HepG2 (cell line): ENCODE measurements at regions not wholly inside any gene's neighbourhood (a gene's known extent, or its start where the extent isn't known, plus 50 kb on each side); places are given as distances from the start of the nearest gene placed in this dataset.

ENCODE experiments used
- ATAC-seq: fragments of 200-7000 bp; cut with Tn5 transposase; 3 replicates; pipeline ENCODE4 v1.9.1; 2020; ENCODE audit warnings: mild to moderate bottlenecking, moderate library complexity
- BruUV-seq: library from RNA; stranded (reverse); fragments of 400-500 nt; replicated peaks from 2 replicates; lab custom pipeline; 2021; lab: Mats Ljungman, UMichigan
- CTCF ChIA-PET: fragments of 300-600 bp; formaldehyde crosslinking; extraction: SDS; loops from one replicate; lab custom pipeline; 2021; ENCODE audit warnings: low total read pairs, inconsistent platforms, low intra/inter-chr PET ratio; lab: Yijun Ruan, JAX
- POLR2A ChIA-PET: fragments of 350-600 bp; sonication (Branson Sonifier 250); formaldehyde crosslinking; loops from one replicate; lab custom pipeline; 2020; ENCODE audit warnings: antibody characterized with exemption, inconsistent platforms; lab: Yijun Ruan, JAX
- DNase-seq: peaks from one replicate; pipeline ENCODE4 v3.0.0-alpha.2; 2015; ENCODE audit warnings: low spot score
- FAIRE-seq: peaks from 3 replicates; lab custom pipeline; 2011; peaks lifted over from hg19 to GRCh38; lab: Jason Lieb, UNC
- H2AFZ ChIP-seq: one replicate; pipeline ENCODE4 v1.6.1; 2011; ENCODE audit warnings: low read length, inconsistent platforms
- H3K27ac ChIP-seq: fragments of 300-600 bp; 3 replicates; pipeline ENCODE4 v1.8.0; 2011; ENCODE audit warnings: mixed run types, mild to moderate bottlenecking, mixed read lengths, low read length, inconsistent platforms; ENCODE audit not compliant: insufficient read depth; ENCODE audit errors: extremely low read length
- H3K27me3 ChIP-seq, 2 experiments: fragments of 200-600 bp in 1 of 2; 2 replicates in 1 of 2; 3 replicates in 1 of 2; pipeline versions ENCODE4 v1.6.0 to v1.8.0; 2011; ENCODE audit warnings: low read length in 2 of 2, mild to moderate bottlenecking in 2 of 2, moderate library complexity in 2 of 2, inconsistent platforms in 1 of 2; ENCODE audit not compliant: insufficient read depth in 2 of 2, control insufficient read depth in 1 of 2
- H3K36me3 ChIP-seq, 2 experiments: fragments of 200-600 bp in 1 of 2; replicated peaks in 1 of 2; 2 replicates in 1 of 2; 3 replicates in 1 of 2; pipeline versions ENCODE4 v1.5.1 to v1.8.0; 2011; ENCODE audit warnings: low read length in 2 of 2, inconsistent platforms in 1 of 2; ENCODE audit not compliant: insufficient read depth in 2 of 2, control insufficient read depth in 1 of 2
- H3K4me1 ChIP-seq: 2 replicates; pipeline ENCODE4 v1.5.1; 2012; ENCODE audit warnings: low read length, inconsistent platforms; ENCODE audit not compliant: insufficient read depth
- H3K4me2 ChIP-seq: 2 replicates; pipeline ENCODE4 v1.6.0; 2011; ENCODE audit warnings: low read depth, low read length, inconsistent platforms
- H3K4me3 ChIP-seq, 3 experiments: fragments of 200-600 bp in 1 of 3; sonication (generic), shearing (Covaris generic) in 1 of 3; replicated peaks in 1 of 3; 2 replicates each; pipeline ENCODE4 v1.5.1; 2011 to 2016; ENCODE audit warnings: low read length in 3 of 3, inconsistent platforms in 2 of 3, low read depth in 2 of 3, mild to moderate bottlenecking in 2 of 3, control low read depth in 1 of 3, mixed read lengths in 1 of 3; ENCODE audit not compliant: insufficient read depth in 1 of 3
- H3K79me2 ChIP-seq: one replicate; pipeline ENCODE4 v1.6.1; 2011; ENCODE audit warnings: low read length, inconsistent platforms; ENCODE audit not compliant: insufficient read depth
- H3K9ac ChIP-seq: 2 replicates; pipeline ENCODE4 v1.6.0; 2011; ENCODE audit warnings: mild to moderate bottlenecking, low read depth, low read length, inconsistent platforms; ENCODE audit not compliant: insufficient read depth
- H3K9me3 ChIP-seq: 2 replicates; pipeline ENCODE4 v1.5.1; 2012; ENCODE audit warnings: mild to moderate bottlenecking, low read length
- H4K20me1 ChIP-seq: 2 replicates; pipeline ENCODE4 v1.6.0; 2011; ENCODE audit warnings: inconsistent platforms, mild to moderate bottlenecking, low read length, moderate library complexity; ENCODE audit not compliant: insufficient read depth
- ADNP ChIP-seq: sonication (generic); formaldehyde crosslinking; IDR thresholded peaks from 2 replicates; pipeline ENCODE4 v1.4.0; 2020; ENCODE audit warnings: missing genetic modification reagents
- FUBP1 ChIP-seq: sonication (generic); formaldehyde crosslinking; IDR thresholded peaks from 2 replicates; pipeline ENCODE4 v1.5.1; 2020; ENCODE audit warnings: missing genetic modification reagents, mild to moderate bottlenecking, borderline replicate concordance
- HDAC1 ChIP-seq: sonication (generic); formaldehyde crosslinking; IDR thresholded peaks from 2 replicates; pipeline ENCODE4 v1.5.1; 2020; ENCODE audit warnings: mild to moderate bottlenecking, missing genetic modification reagents
- HNRNPLL ChIP-seq: fragments of 200-400 bp; formaldehyde crosslinking; IDR thresholded peaks from 2 replicates; pipeline ENCODE4 v1.6.1; 2017; ENCODE audit warnings: mild to moderate bottlenecking, low read depth, low read length; ENCODE audit not compliant: poor library complexity, severe bottlenecking
- JUNB ChIP-seq: sonication (generic); formaldehyde crosslinking; IDR thresholded peaks from 2 replicates; pipeline ENCODE4 v1.8.0; 2022; ENCODE audit warnings: missing genetic modification reagents, mild to moderate bottlenecking, borderline replicate concordance
- KLF13 ChIP-seq: sonication (generic); formaldehyde crosslinking; IDR thresholded peaks from 2 replicates; pipeline ENCODE4 v1.4.0; 2020; ENCODE audit warnings: mild to moderate bottlenecking, missing genetic modification reagents
- MTF1 ChIP-seq: sonication (generic); formaldehyde crosslinking; IDR thresholded peaks from 2 replicates; pipeline ENCODE4 v1.5.0; 2020; ENCODE audit warnings: missing genetic modification reagents
- NFKBIZ ChIP-seq: IDR thresholded peaks from 2 replicates; pipeline ENCODE4 v1.6.1; 2018; ENCODE audit warnings: missing genetic modification reagents, missing compliant biosample characterization
- POLR2A ChIP-seq, 2 experiments: IDR thresholded peaks; 2 replicates each; pipeline ENCODE4 v1.6.1; 2011; ENCODE audit warnings: low read depth in 2 of 2, low read length in 2 of 2, mild to moderate bottlenecking in 1 of 2, moderate library complexity in 1 of 2; ENCODE audit not compliant: insufficient read depth in 1 of 2
- TBP ChIP-seq: sonication (generic); formaldehyde crosslinking; IDR thresholded peaks from 2 replicates; pipeline ENCODE4 v1.5.0; 2020; ENCODE audit warnings: missing genetic modification reagents
- ZFP82 ChIP-seq: sonication (generic); formaldehyde crosslinking; IDR thresholded peaks from 2 replicates; pipeline ENCODE4 v1.5.1; 2020; ENCODE audit warnings: mild to moderate bottlenecking, missing genetic modification reagents, borderline replicate concordance
- ZFY ChIP-seq: sonication (generic); formaldehyde crosslinking; IDR thresholded peaks from 2 replicates; pipeline ENCODE4 v1.4.0; 2020; ENCODE audit warnings: missing genetic modification reagents
- ZNF160 ChIP-seq: sonication (generic); formaldehyde crosslinking; IDR thresholded peaks from 2 replicates; pipeline ENCODE4 v1.8.0; 2022; ENCODE audit warnings: mild to moderate bottlenecking, inconsistent platforms, missing genetic modification reagents
- ZNF232 ChIP-seq: sonication (generic); formaldehyde crosslinking; IDR thresholded peaks from 2 replicates; pipeline ENCODE4 v1.4.0; 2020; ENCODE audit warnings: missing genetic modification reagents, borderline replicate concordance
- ZNF512 ChIP-seq: sonication (generic); formaldehyde crosslinking; IDR thresholded peaks from 2 replicates; pipeline ENCODE4 v1.4.0; 2020; ENCODE audit warnings: mild to moderate bottlenecking, missing genetic modification reagents
- ZNF670 ChIP-seq: sonication (generic); formaldehyde crosslinking; IDR thresholded peaks from 2 replicates; pipeline ENCODE4 v1.8.0; 2022; ENCODE audit warnings: mild to moderate bottlenecking, missing genetic modification reagents, borderline replicate concordance
- ZNF792 ChIP-seq: IDR thresholded peaks from 2 replicates; pipeline ENCODE4 v1.6.1; 2016
- in situ Hi-C: cut with HindIII; loops from 2 replicates; pipeline ENCODE4 v1.10.0; 2017; ENCODE audit warnings: low pct_unique_long_range_greater_than_20kb; ENCODE audit not compliant: extremely low pct_ligation_motif_present
- intact Hi-C: fragments of 100-400 bp; cut with micrococcal nuclease; formaldehyde crosslinking; loops from one replicate; pipeline ENCODE4 v1.10.0; 2022; ENCODE audit not compliant: unreplicated experiment
- TF ChIP-seq, protein P1 (sequence below): sonication (generic); formaldehyde crosslinking; IDR thresholded peaks from 2 replicates; pipeline ENCODE4 v1.5.1; 2020; ENCODE audit warnings: mild to moderate bottlenecking, missing genetic modification reagents, borderline replicate concordance

- Histone ChIP-seq H3K36me3 (no peaks in the 10 kb centered on the region), H3K27ac (no peak overlapping the region), H3K9ac (no peak overlapping the region), H3K4me2 (no peak overlapping the region), H3K9me3 (no peaks in the 10 kb centered on the region), H3K27me3 (no peaks in the 10 kb centered on the region), H3K4me3 (no peak overlapping the region), H4K20me1 (no peaks in the 10 kb centered on the region), H3K4me1 (no peaks in the 10 kb centered on the region), H3K79me2 (no peaks in the 10 kb centered on the region), H2AFZ (no peak overlapping the region)
- intact Hi-C loops (no loop called here), in situ Hi-C loops (no loop called here)
- no peak for ATAC-seq
- no peak for FAIRE-seq
- ChIA-PET POLR2A (no interaction called here), CTCF (no interaction called here)
- TF ChIP-seq HDAC1 (CRISPR knock-in tag) (no peak), MTF1 (CRISPR knock-in tag) (no peak), ZNF232 (CRISPR knock-in tag) (no peak), ADNP (CRISPR knock-in tag) (no peak), HNRNPLL (no peak), NFKBIZ (CRISPR knock-in tag) (no peak), ZNF792 (CRISPR knock-in tag) (no peak), ZNF670 (no peak), ZFP82 (CRISPR knock-in tag) (no peak), ZNF160 (CRISPR knock-in tag) (no peak), KLF13 (CRISPR knock-in tag) (no peak), POLR2A (IDR thresholded peaks at IDR 0.05; ENCODE audit: insufficient read depth in 1 of 2, low read depth in 2 of 2, low read length in 2 of 2) (no peak), ZNF512 (CRISPR knock-in tag) (no peak), ZFY (CRISPR knock-in tag) (no peak), JUNB (CRISPR knock-in tag) (no peak), FUBP1 (CRISPR knock-in tag) (no peak), TBP (CRISPR knock-in tag) (no peak)
- TF ChIP-seq, protein P1, sequence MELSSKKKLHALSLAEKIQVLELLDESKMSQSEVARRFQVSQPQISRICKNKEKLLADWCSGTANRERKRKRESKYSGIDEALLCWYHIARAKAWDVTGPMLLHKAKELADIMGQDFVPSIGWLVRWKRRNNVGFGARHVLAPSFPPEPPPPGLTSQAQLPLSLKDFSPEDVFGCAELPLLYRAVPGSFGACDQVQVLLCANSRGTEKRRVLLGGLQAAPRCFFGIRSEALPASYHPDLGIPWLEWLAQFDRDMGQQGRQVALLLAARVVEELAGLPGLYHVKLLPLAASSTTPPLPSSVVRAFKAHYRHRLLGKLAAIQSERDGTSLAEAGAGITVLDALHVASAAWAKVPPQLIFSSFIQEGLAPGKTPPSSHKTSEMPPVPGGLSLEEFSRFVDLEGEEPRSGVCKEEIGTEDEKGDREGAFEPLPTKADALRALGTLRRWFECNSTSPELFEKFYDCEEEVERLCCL (CRISPR knock-in tag) = no peak
- DNase-seq = no peak
- BruUV-seq = no TSS peak
Observed at GRCh38 chr18:39319141-39319540, 1753.5 kb upstream of the CELF4 start.
